B cell (primary cell): ENCODE measurements at regions not wholly inside any gene's neighbourhood (a gene's known extent, or its start where the extent isn't known, plus 50 kb on each side); places are given as distances from the start of the nearest gene placed in this dataset.

Source experiments
- ATAC-seq: fragments of 200-7000 bp; cut with Tn5 transposase; one replicate; pipeline ENCODE4 v1.10.0; 2021; ENCODE audit warnings: low read depth, mild to moderate bottlenecking, moderate number of reproducible peaks, moderate library complexity
- CTCF ChIA-PET: fragments of 350-600 bp; sonication (Branson Sonifier 250); formaldehyde crosslinking; loops from one replicate; lab custom pipeline; 2021; ENCODE audit warnings: antibody characterized with exemption, inconsistent platforms; lab: Charles Lee
- POLR2A ChIA-PET: fragments of 350-600 bp; sonication (Branson Sonifier 250); formaldehyde crosslinking; loops from one replicate; lab custom pipeline; 2021; ENCODE audit warnings: antibody characterized with exemption; lab: Charles Lee
- DNase-seq: peaks from one replicate; pipeline ENCODE4 v3.0.0; 2013
- H2AFZ ChIP-seq: 2 replicates; pipeline ENCODE4 v1.6.1; 2012; ENCODE audit warnings: mild to moderate bottlenecking, low read depth, low read length; ENCODE audit not compliant: insufficient read depth, poor library complexity, severe bottlenecking
- H3K27ac ChIP-seq, 2 donors: 1 replicate in 1 of 2; 2 replicates in 1 of 2; pipeline ENCODE4 v1.5.1; 2012 to 2013; ENCODE audit warnings: low read length in 2 of 2, mild to moderate bottlenecking in 2 of 2, moderate library complexity in 1 of 2
- H3K27me3 ChIP-seq, 4 experiments: fragments of 200-600 bp in 1 of 4; sonication (generic) in 1 of 4; replicated peaks in 1 of 4; 1 replicate in 2 of 4; 2 replicates in 2 of 4; pipeline versions ENCODE4 v1.6.1 to v1.7.0; 2013 to 2016; ENCODE audit warnings: low read length in 3 of 4, mild to moderate bottlenecking in 2 of 4, mixed read lengths in 1 of 4, moderate library complexity in 1 of 4; ENCODE audit not compliant: insufficient read depth in 4 of 4, control insufficient read depth in 3 of 4; ENCODE audit errors: control extremely low read depth in 1 of 4
- H3K36me3 ChIP-seq, 2 experiments: replicated peaks in 1 of 2; 1 replicate in 1 of 2; 2 replicates in 1 of 2; pipeline versions ENCODE4 v1.6.1 to v1.7.1; 2013; ENCODE audit warnings: low read length in 1 of 2; ENCODE audit not compliant: insufficient read depth in 2 of 2, control insufficient read depth in 1 of 2; ENCODE audit errors: control extremely low read depth in 1 of 2, extremely low read depth in 1 of 2
- H3K4me1 ChIP-seq, 2 donors: fragments of 200-600 bp in 1 of 2; sonication (generic) in 1 of 2; 1 replicate in 1 of 2; 2 replicates in 1 of 2; pipeline versions ENCODE4 v1.5.1 to v1.6.1; 2013 to 2017; ENCODE audit warnings: low read length in 2 of 2; ENCODE audit not compliant: control insufficient read depth in 2 of 2, insufficient read depth in 2 of 2
- H3K4me2 ChIP-seq: replicated peaks from 2 replicates; pipeline ENCODE3; 2012; ENCODE audit warnings: mild to moderate bottlenecking, low read depth, low read length; ENCODE audit not compliant: poor library complexity, severe bottlenecking
- H3K4me3 ChIP-seq, 5 experiments: fragments of 200-600 bp in 1 of 5; sonication (generic) in 1 of 5; 1 replicate in 3 of 5; 2 replicates in 2 of 5; pipeline versions ENCODE4 v1.5.1 to v1.7.0; 2011 to 2016; ENCODE audit warnings: low read length in 4 of 5, mild to moderate bottlenecking in 4 of 5, low read depth in 2 of 5, control low read depth in 1 of 5, moderate library complexity in 1 of 5; ENCODE audit not compliant: insufficient read depth in 1 of 5; ENCODE audit errors: control extremely low read depth in 1 of 5, extremely low read depth in 1 of 5
- H3K79me2 ChIP-seq: fragments of 200-600 bp; sonication (generic); one replicate; pipeline ENCODE4 v1.6.0; 2016; ENCODE audit warnings: low read length; ENCODE audit not compliant: control insufficient read depth, insufficient read depth
- H3K9ac ChIP-seq: fragments of 200-600 bp; sonication (generic); 2 replicates; pipeline ENCODE4 v1.6.1; 2017; ENCODE audit warnings: mild to moderate bottlenecking, low read length, moderate library complexity
- H3K9me3 ChIP-seq, 3 donors: one replicate each; pipeline versions ENCODE4 v1.6.1 to v1.7.1; 2013; ENCODE audit warnings: low read length in 2 of 3; ENCODE audit not compliant: control insufficient read depth in 2 of 3, insufficient read depth in 1 of 3; ENCODE audit errors: control extremely low read depth in 1 of 3
- H4K20me1 ChIP-seq: 2 replicates; pipeline ENCODE4 v1.6.0; 2012; ENCODE audit warnings: mild to moderate bottlenecking, low read length; ENCODE audit not compliant: insufficient read depth, control insufficient read depth, poor library complexity, severe bottlenecking
- H3K27ac Mint-ChIP-seq: one replicate; pipeline ENCODE4 v1.8.0; 2021; ENCODE audit warnings: mixed read lengths
- H3K27me3 Mint-ChIP-seq: one replicate; pipeline ENCODE4 v1.8.0; 2021; ENCODE audit warnings: mixed read lengths
- H3K4me1 Mint-ChIP-seq: one replicate; pipeline ENCODE4 v1.8.0; 2021; ENCODE audit warnings: mixed read lengths
- H3K4me3 Mint-ChIP-seq: one replicate; pipeline ENCODE4 v1.8.0; 2021; ENCODE audit warnings: mixed read lengths
- H3K9me3 Mint-ChIP-seq: one replicate; pipeline ENCODE4 v1.8.0; 2022; ENCODE audit warnings: mixed read lengths; ENCODE audit not compliant: insufficient read depth
- CTCF ChIP-seq: fragments of 200-600 bp; IDR thresholded peaks from one replicate; pipeline ENCODE4 v1.8.0; 2022; ENCODE audit warnings: antibody characterized with exemption, mild to moderate bottlenecking
- EZH2 ChIP-seq: IDR thresholded peaks from 2 replicates; pipeline ENCODE4 v1.6.1; 2012; ENCODE audit warnings: borderline replicate concordance, low read depth, mild to moderate bottlenecking, moderate library complexity, low read length; ENCODE audit not compliant: insufficient read depth, poor library complexity, severe bottlenecking
- WGBS: methylation state at CpG from one replicate; pipeline ENCODE4 v1.1.5; 2013; ENCODE audit warnings: missing lambda C conversion rate; ENCODE audit not compliant: insufficient coverage; 5-methylcytosine and 5-hydroxymethylcytosine counted together
- intact Hi-C: fragments of 100-400 bp; cut with micrococcal nuclease; formaldehyde crosslinking; loops from one replicate; pipeline ENCODE4 v1.10.0; 2022

DNA sequence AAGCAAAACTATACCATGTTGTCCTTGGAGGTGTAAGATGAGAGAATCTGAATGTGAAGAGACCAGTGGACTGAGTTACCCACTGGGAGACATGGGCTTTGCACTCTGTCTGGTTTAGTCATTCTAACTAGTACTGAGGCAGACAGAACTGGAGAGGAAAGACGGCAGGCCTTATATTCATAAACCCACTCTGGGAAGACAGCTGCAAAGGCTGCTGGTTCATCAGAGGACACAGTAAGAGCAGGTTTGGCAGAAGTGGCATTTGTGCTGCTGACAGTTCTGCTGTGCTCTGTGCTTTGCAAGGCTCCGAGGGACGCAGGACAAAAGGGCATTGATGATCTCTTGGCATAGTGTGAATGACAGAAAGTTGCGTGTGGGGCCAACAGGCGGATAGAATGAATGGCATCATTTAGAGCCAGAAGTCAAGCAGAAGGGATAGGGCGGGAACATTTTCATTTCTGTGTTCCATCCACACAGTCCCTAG is 142.3 kb upstream of the TENT5A start:
- no peaks in the 10 kb centered on the region for H3K79me2 ChIP-seq
- TF ChIP-seq CTCF: no peak
- no peak for TF ChIP-seq EZH2
- DNase-seq (no peak), ATAC-seq (no peak)
- H3K27ac ChIP-seq: no peak overlapping the region
- ChIA-PET POLR2A (no interaction called here), CTCF (no interaction called here)
- H3K27me3 Mint-ChIP-seq: peaks cover 4% of the 10 kb centered on the region
- H2AFZ ChIP-seq: no peak overlapping the region
- no peak overlapping the region for H3K4me2 ChIP-seq
- no peak overlapping the region for H3K9ac ChIP-seq
- H3K27me3 ChIP-seq: no peaks in the 10 kb centered on the region
- intact Hi-C loops: no loop called here
- no peak overlapping the region for H3K27ac Mint-ChIP-seq
- no peak overlapping the region for H3K4me3 Mint-ChIP-seq
- no peaks in the 10 kb centered on the region for H3K36me3 ChIP-seq
- H3K9me3 Mint-ChIP-seq: no peaks in the 10 kb centered on the region
- H4K20me1 ChIP-seq: no peaks in the 10 kb centered on the region
- no peaks in the 10 kb centered on the region for H3K4me1 Mint-ChIP-seq
- WGBS: 100% methylated on average over 3 of the region's 6 CpGs
- no peaks in the 10 kb centered on the region for H3K4me1 ChIP-seq
- no peak overlapping the region for H3K4me3 ChIP-seq
- H3K9me3 ChIP-seq: no peaks in the 10 kb centered on the region

- Mint-ChIP-seq H3K4me1 (no peaks in the 10 kb centered on the region), H3K27ac (no peak overlapping the region), H3K27me3 (peaks cover 4% of the 10 kb centered on the region), H3K9me3 (no peaks in the 10 kb centered on the region), H3K4me3 (no peak overlapping the region)
- Histone ChIP-seq H3K27ac (no peak overlapping the region), H3K79me2 (no peaks in the 10 kb centered on the region), H3K4me2 (no peak overlapping the region), H3K4me3 (no peak overlapping the region), H3K9ac (no peak overlapping the region), H3K27me3 (no peaks in the 10 kb centered on the region), H3K36me3 (no peaks in the 10 kb centered on the region), H4K20me1 (no peaks in the 10 kb centered on the region), H3K4me1 (no peaks in the 10 kb centered on the region), H3K9me3 (no peaks in the 10 kb centered on the region), H2AFZ (no peak overlapping the region)
- ChIA-PET POLR2A (no interaction called here), CTCF (no interaction called here)
- ATAC-seq (no peak), DNase-seq (no peak)
- TF ChIP-seq EZH2: no peak
- TF ChIP-seq CTCF: no peak
- intact Hi-C loops: no loop called here
- 75% methylated on average over 1 of the region's 4 CpGs for WGBS
Observed at GRCh38 chr6:81894306-81894705, 141.8 kb upstream of the TENT5A start.
